Activated CD8-positive, alpha-beta T cell treated with anti-CD3 and anti-CD28 coated beads, Interleukin-2, amount 10 ng/mL, durations not matched to agents 7 days and 5 days (primary cell): ENCODE measurements at regions not wholly inside any gene's neighbourhood (a gene's known extent, or its start where the extent isn't known, plus 50 kb on each side); places are given as distances from the start of the nearest gene placed in this dataset.

Source experiments
- ATAC-seq: fragments of 150-1000 bp; cut with Tn5 transposase; one replicate; pipeline ENCODE4 v1.10.0; 2021; ENCODE audit warnings: moderate library complexity
- CTCF ChIA-PET: fragments of 350-600 bp; sonication (Branson Sonifier 250); formaldehyde crosslinking; loops from one replicate; lab custom pipeline; 2021; ENCODE audit warnings: antibody characterized with exemption; lab: Charles Lee
- POLR2A ChIA-PET: fragments of 350-600 bp; sonication (Branson Sonifier 250); formaldehyde crosslinking; loops from one replicate; lab custom pipeline; 2021; ENCODE audit warnings: antibody characterized with exemption; lab: Charles Lee
- DNase-seq: peaks from one replicate; pipeline ENCODE4 v3.0.0-alpha.2; 2020
- H3K27ac Mint-ChIP-seq: one replicate; pipeline ENCODE4 v1.8.0; 2021; ENCODE audit warnings: mild to moderate bottlenecking, mixed read lengths
- H3K27me3 Mint-ChIP-seq: one replicate; pipeline ENCODE4 v1.8.0; 2021; ENCODE audit warnings: low read depth, mixed read lengths
- H3K36me3 Mint-ChIP-seq: one replicate; pipeline ENCODE4 v1.8.0; 2021; ENCODE audit warnings: low read depth, mixed read lengths
- H3K4me1 Mint-ChIP-seq: one replicate; pipeline ENCODE4 v1.8.0; 2021; ENCODE audit warnings: low read depth, mixed read lengths
- H3K4me3 Mint-ChIP-seq: one replicate; pipeline ENCODE4 v1.8.0; 2021; ENCODE audit warnings: mild to moderate bottlenecking, mixed read lengths
- H3K9me3 Mint-ChIP-seq: one replicate; pipeline ENCODE4 v1.8.0; 2022; ENCODE audit warnings: mixed read lengths; ENCODE audit not compliant: insufficient read depth

GRCh38 chr2:48109491-48110204 lies 203.3 kb upstream of the FBXO11 start:
- Mint-ChIP-seq H3K9me3 (no peaks in the 10 kb centered on the region), H3K27ac (no peak overlapping the region), H3K27me3 (peaks cover 3% of the 10 kb centered on the region), H3K4me1 (peaks cover 35% of the 10 kb centered on the region), H3K36me3 (no peaks in the 10 kb centered on the region), H3K4me3 (no peak overlapping the region)
- ChIA-PET CTCF (interaction anchor here (0.8 to 1.4 kb wide), 2 partner anchors 202 to 251 kb away, joined by 3 to 6 read pairs; partner anchors contain the start of gene FBXO11), POLR2A (no interaction called here)
- DNase-seq (no peak), ATAC-seq (no peak)

DNA sequence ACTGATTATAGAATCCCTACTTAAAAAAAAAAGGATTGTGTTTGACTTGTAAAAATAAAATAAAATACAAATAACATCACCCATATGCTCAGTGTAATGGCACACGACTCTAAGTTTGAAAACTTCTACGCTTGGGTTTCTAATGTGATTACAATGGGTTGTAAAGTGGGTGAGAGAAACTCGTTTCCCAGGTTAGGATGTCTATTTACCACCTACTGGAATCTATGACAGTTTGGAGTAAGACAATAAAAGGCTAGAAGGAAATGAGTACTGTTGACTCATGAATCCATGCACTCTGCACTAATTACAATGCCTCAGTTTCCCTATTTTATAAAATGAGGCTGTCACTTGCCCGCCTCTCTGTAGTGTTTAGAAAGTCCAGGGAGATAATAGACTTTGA lies 204.0 kb upstream of the FOXN2 start:
- peak overlapping the region; percentile 89 for H3K4me3 Mint-ChIP-seq
- peaks cover 35% of the 10 kb centered on the region for H3K4me1 Mint-ChIP-seq
- ChIA-PET POLR2A (no interaction called here), CTCF (interaction anchor here (1.4 kb wide), 1 partner anchor 203 kb away, joined by 6 read pairs; the partner anchor contains the start of gene FBXO11)
- H3K9me3 Mint-ChIP-seq = no peaks in the 10 kb centered on the region
- ATAC-seq (no peak), DNase-seq (no peak)
- peaks cover 3% of the 10 kb centered on the region for H3K27me3 Mint-ChIP-seq
- H3K27ac Mint-ChIP-seq = no peak overlapping the region
- H3K36me3 Mint-ChIP-seq = no peaks in the 10 kb centered on the region

DNA sequence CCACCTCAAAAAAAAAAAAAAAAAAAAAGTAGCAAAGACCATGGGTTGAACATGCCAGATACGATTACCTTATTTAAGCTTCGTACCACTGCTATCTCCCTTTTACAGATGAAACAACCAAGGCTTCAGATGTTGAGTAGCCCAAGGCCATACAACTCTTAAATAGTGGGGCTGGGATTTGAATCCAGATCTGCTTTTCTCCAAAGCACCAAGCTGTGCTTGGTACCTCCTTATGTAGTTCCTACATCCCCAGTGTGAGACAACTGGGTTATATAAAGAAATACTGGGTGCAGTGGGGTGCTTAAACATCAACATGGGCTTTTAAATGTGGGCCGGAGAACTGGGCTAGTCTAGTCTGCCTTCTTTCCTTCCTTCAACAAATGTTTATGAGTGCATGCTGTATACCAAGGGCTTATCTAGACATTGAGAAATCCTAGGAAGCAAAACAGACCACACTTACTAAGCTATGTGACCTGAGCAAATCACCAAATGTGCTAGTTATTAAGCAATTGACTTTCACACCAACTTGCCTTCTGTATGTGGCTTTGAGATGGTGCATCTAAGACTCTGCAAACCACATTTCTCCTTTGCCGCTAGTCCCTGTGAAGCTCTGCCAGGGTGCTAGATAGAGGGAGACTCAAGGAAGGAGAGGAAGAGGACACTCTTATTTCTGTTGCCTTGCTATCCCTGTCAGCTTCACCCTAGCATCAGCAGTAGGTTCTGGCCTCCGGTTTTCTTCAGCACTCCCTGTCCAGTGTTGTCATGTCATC lies 201.4 kb upstream of the FOXN2 start:
- H3K4me1 Mint-ChIP-seq = peaks cover 24% of the 10 kb centered on the region
- CTCF ChIA-PET = interaction anchor here (0.7 to 1.9 kb wide), 4 partner anchors 8 to 307 kb away, joined by 3 to 10 read pairs (median 6); no protein-coding TSS in a partner anchor
- DNase-seq (no peak), ATAC-seq (no peak)
- no peaks in the 10 kb centered on the region for H3K36me3 Mint-ChIP-seq
- no peaks in the 10 kb centered on the region for H3K9me3 Mint-ChIP-seq
- no peaks in the 10 kb centered on the region for H3K27me3 Mint-ChIP-seq
- H3K4me3 Mint-ChIP-seq = no peak overlapping the region
- no peak overlapping the region for H3K27ac Mint-ChIP-seq
- POLR2A ChIA-PET = no interaction called here

DNA sequence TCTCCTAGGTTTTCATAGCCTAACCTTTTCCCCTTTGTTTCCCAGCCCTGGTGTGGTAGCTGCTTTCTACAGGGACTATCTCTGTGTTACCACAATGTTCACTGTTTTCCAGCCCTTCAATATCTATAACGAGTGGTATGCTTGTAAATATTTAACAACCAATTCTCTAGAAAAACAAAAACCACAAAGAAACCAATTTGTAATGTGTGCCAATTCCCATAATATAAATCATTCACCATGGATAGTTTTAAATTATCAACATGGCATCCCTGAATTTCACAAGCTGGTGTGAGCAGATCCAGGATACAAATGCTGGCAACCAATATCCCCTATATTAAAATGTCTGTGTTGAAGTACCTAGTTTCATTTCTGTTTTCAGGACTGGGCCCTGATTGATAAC lies 200.7 kb upstream of the FOXN2 start:
- no peak for ATAC-seq
- peaks cover 24% of the 10 kb centered on the region for H3K4me1 Mint-ChIP-seq
- H3K4me3 Mint-ChIP-seq = no peak overlapping the region

GRCh38 chr2:48114256-48114655 lies 200.2 kb upstream of the FOXN2 start:
- H3K4me1 Mint-ChIP-seq = peaks cover 24% of the 10 kb centered on the region
- no peak overlapping the region for H3K27ac Mint-ChIP-seq
- ChIA-PET CTCF (interaction anchor here (0.7 to 1.9 kb wide), 3 partner anchors 9 to 299 kb away, joined by 3 to 8 read pairs (median 3); no protein-coding TSS in a partner anchor), POLR2A (no interaction called here)
- H3K27me3 Mint-ChIP-seq = no peaks in the 10 kb centered on the region
- ATAC-seq = no peak
- no peaks in the 10 kb centered on the region for H3K9me3 Mint-ChIP-seq
- DNase-seq = peak; percentile 60
- no peak overlapping the region for H3K4me3 Mint-ChIP-seq
- no peaks in the 10 kb centered on the region for H3K36me3 Mint-ChIP-seq

More for the DNA sequence above, 200.7 kb upstream of the FOXN2 start:
- CTCF ChIA-PET = interaction anchor here (0.7 to 1.9 kb wide), 5 partner anchors 9 to 307 kb away, joined by 3 to 10 read pairs (median 3); no protein-coding TSS in a partner anchor
- no peak for DNase-seq
- no peak overlapping the region for H3K27ac Mint-ChIP-seq
- POLR2A ChIA-PET = no interaction called here
- H3K27me3 Mint-ChIP-seq = no peaks in the 10 kb centered on the region
- H3K36me3 Mint-ChIP-seq = no peaks in the 10 kb centered on the region
- H3K9me3 Mint-ChIP-seq = no peaks in the 10 kb centered on the region

DNA sequence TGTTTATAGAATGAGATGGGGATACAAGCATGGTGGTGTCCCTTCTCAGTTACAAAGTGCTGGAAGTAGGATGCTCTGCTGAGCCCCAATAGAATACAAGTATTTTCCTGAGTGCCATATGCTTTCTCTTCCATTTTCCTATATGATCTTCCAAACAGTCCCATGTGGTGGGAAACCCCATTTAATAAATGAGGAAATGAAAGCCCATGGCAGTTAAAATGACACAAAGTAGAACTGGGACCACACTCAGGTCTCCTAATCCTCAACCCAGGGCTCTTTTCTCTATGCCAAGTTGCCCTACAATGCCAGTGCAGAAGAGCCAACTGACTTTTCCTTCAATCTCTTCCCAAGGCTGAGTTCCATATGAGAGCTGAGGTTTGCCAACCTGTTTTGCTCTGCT lies 198.0 kb upstream of the FOXN2 start:
- Mint-ChIP-seq H3K27me3 (no peaks in the 10 kb centered on the region), H3K9me3 (no peaks in the 10 kb centered on the region), H3K4me3 (no peak overlapping the region), H3K36me3 (no peaks in the 10 kb centered on the region), H3K27ac (no peak overlapping the region), H3K4me1 (peaks cover 23% of the 10 kb centered on the region)
- DNase-seq = no peak
- ATAC-seq = no peak
- ChIA-PET POLR2A (no interaction called here), CTCF (interaction anchor here (1.8 kb wide), 1 partner anchor 225 kb away, joined by 4 read pairs; no protein-coding TSS in a partner anchor)

DNA sequence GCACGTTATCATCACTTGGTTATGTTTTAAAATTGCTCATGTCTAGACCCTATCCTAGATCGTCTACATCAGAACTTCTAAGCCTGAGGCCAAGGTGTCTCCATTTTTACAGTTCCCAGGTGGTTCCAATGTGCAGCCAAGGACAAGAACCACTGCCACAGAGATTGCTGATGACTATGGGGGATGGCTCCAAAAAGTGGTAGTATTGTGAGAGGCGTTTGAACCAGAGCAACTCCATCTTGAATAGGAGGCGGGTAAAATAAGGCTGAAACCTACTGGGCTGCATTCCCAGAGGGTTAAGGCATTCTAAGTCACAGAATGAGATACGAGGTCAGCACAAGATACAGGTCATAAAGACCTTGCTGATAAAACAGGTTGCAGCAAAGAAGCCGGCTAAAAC lies 195.6 kb upstream of the FOXN2 start:
- DNase-seq = no peak
- Mint-ChIP-seq H3K36me3 (no peaks in the 10 kb centered on the region), H3K27me3 (no peaks in the 10 kb centered on the region), H3K27ac (no peak overlapping the region), H3K4me1 (peaks cover 11% of the 10 kb centered on the region), H3K4me3 (no peak overlapping the region), H3K9me3 (no peaks in the 10 kb centered on the region)
- CTCF ChIA-PET = interaction anchor here (0.7 to 1.2 kb wide), 2 partner anchors 10 to 354 kb away, joined by 3 read pairs; no protein-coding TSS in a partner anchor
- POLR2A ChIA-PET = no interaction called here
- ATAC-seq = no peak

DNA sequence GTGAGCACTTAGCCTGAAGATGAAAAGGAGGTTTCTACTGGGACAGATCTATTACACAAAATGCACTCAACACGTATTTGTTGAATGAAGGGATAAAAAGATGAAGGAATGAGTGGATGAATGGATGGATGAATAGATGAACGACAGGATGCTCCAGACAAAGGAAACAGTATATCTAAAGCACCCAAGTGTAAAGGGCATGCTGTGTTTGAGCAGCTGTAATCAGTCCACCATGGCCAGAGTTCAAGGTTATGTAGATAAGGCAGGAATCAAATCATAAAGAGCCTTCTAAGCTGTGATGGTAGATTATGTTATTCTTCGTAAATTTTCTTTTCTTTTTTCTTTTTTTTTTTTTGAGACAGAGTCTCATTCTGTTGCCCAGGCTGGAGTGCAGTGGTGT lies 194.4 kb upstream of the FOXN2 start:
- peaks cover 6% of the 10 kb centered on the region for H3K4me1 Mint-ChIP-seq
- H3K27ac Mint-ChIP-seq = no peak overlapping the region
- no peaks in the 10 kb centered on the region for H3K9me3 Mint-ChIP-seq
- ChIA-PET CTCF (interaction anchor here (1.2 kb wide), 1 partner anchor 9 kb away, joined by 3 read pairs; no protein-coding TSS in a partner anchor), POLR2A (no interaction called here)
- DNase-seq = no peak
- no peaks in the 10 kb centered on the region for H3K36me3 Mint-ChIP-seq
- H3K4me3 Mint-ChIP-seq = no peak overlapping the region
- H3K27me3 Mint-ChIP-seq = no peaks in the 10 kb centered on the region
- ATAC-seq = no peak

GRCh38 chr2:48120759-48121242 lies 193.7 kb upstream of the FOXN2 start:
- Mint-ChIP-seq H3K27me3 (no peaks in the 10 kb centered on the region), H3K27ac (no peak overlapping the region), H3K4me3 (no peak overlapping the region), H3K36me3 (no peaks in the 10 kb centered on the region), H3K9me3 (no peaks in the 10 kb centered on the region), H3K4me1 (peaks cover 6% of the 10 kb centered on the region)
- DNase-seq (no peak), ATAC-seq (no peak)
- ChIA-PET CTCF (no interaction called here), POLR2A (no interaction called here)

- H3K27me3 Mint-ChIP-seq = no peaks in the 10 kb centered on the region
- no peak overlapping the region for H3K27ac Mint-ChIP-seq
- H3K4me3 Mint-ChIP-seq = no peak overlapping the region
- ChIA-PET CTCF (no interaction called here), POLR2A (interaction anchor here (0.6 kb wide), 1 partner anchor 215 kb away, joined by 3 read pairs; no protein-coding TSS in a partner anchor)
- ATAC-seq (no peak), DNase-seq (no peak)
- H3K9me3 Mint-ChIP-seq = no peaks in the 10 kb centered on the region
- peaks cover 6% of the 10 kb centered on the region for H3K4me1 Mint-ChIP-seq
- H3K36me3 Mint-ChIP-seq = no peaks in the 10 kb centered on the region
These were observed 192.3 kb upstream of the FOXN2 start for GRCh38 chr2:48122166-48122565.

DNA sequence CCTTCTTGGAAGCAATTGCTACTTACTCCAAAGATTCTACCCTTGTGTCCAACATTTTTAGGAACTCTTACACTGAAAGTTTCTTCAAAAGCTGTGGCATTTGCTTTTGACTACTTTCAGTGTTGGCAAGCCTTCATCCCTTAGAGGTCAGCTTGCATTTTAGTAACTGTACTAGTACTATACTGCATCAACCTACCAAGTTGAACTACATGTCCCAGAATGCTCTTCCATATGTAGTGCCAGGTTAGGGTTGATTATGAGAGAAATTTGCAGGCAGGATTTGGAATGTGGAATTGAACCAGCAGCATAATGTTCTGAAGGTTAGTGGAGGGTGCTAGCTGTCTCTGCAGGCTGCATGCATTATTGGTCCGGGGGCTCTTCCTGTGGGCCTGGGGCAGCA lies 189.9 kb upstream of the FOXN2 start:
- Mint-ChIP-seq H3K9me3 (no peaks in the 10 kb centered on the region), H3K27me3 (no peaks in the 10 kb centered on the region), H3K36me3 (no peaks in the 10 kb centered on the region), H3K27ac (no peak overlapping the region), H3K4me1 (peaks cover 6% of the 10 kb centered on the region), H3K4me3 (no peak overlapping the region)
- ChIA-PET POLR2A (interaction anchor here (0.6 kb wide), 1 partner anchor 116 kb away, joined by 7 read pairs; no protein-coding TSS in a partner anchor), CTCF (no interaction called here)
- ATAC-seq (no peak), DNase-seq (no peak)
